ENCODE measurements at regions not wholly inside any gene's neighbourhood (a gene's known extent, or its start where the extent isn't known, plus 50 kb on each side); places are given as distances from the start of the nearest gene placed in this dataset.

DNA sequence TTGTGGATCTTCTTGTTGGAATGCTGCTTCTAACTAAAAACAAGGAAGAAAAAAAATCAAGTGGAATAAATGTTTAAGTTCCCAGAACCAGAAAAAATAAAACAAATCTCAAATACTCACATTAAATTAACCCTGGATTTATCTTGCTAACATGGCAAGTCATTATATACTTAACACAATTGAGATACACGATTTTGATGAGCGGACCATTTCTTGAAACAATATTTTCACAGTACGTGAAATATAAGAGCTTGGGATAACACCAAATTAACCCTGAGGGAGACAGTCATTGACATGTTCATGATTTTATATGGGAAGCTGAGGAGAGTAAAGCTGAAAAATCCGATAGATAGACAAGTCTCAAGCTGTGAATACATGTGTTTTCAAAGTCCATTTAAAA is 128.6 kb downstream of the PTCSC3 start (continued):
- TF ChIP-seq EZH2phosphoT487 (IDR thresholded peaks at IDR 0.05; ENCODE audit: borderline replicate concordance) (no peak), JUND (IDR thresholded peaks at IDR 0.05) (no peak), SIN3A (IDR thresholded peaks at IDR 0.05; ENCODE audit: low read depth) (no peak), ELF1 (IDR thresholded peaks at IDR 0.05; ENCODE audit: borderline replicate concordance, low read depth) (no peak)

- Histone ChIP-seq H3K9me2 (ENCODE audit: insufficient read depth) (no peaks in the 10 kb centered on the region), H3K4me3 (replicated peaks in 1 of 2; ENCODE audit: low read depth in 1 of 2, low read length in 2 of 2) (no peak overlapping the region), H3K4me1 (ENCODE audit: control insufficient read depth in 1 of 2, insufficient read depth in 2 of 2, low read length in 2 of 2) (no peaks in the 10 kb centered on the region), H3K27me3 (ENCODE audit: insufficient read depth, low read length) (no peaks in the 10 kb centered on the region), H3K9me3 (ENCODE audit: control insufficient read depth in 1 of 2, insufficient read depth in 1 of 2, low read depth in 1 of 2, low read length in 2 of 2) (no peaks in the 10 kb centered on the region), H3K27ac (ENCODE audit: low read depth, low read length) (no peak overlapping the region), H3K36me3 (ENCODE audit: control insufficient read depth in 1 of 2, insufficient read depth in 2 of 2, low read length in 2 of 2) (no peaks in the 10 kb centered on the region), H2AFZ (ENCODE audit: low read depth, low read length, poor library complexity, severe bottlenecking) (no peak overlapping the region), H3K79me2 (ENCODE audit: insufficient read depth, low read length) (no peaks in the 10 kb centered on the region), H4K20me1 (ENCODE audit: insufficient read depth) (no peaks in the 10 kb centered on the region), H3K9ac (ENCODE audit: low read length) (no peak overlapping the region), H3K4me2 (ENCODE audit: low read length) (no peak overlapping the region)
- POLR2A ChIA-PET = no interaction called here
- TF ChIP-seq POLR2AphosphoS5 (IDR thresholded peaks at IDR 0.05; ENCODE audit: low read depth, low read length) (no peak), ZBTB33 (IDR thresholded peaks at IDR 0.05; ENCODE audit: extremely low read depth, insufficient replicate concordance, low read length) (no peak), CBX3 (IDR thresholded peaks at IDR 0.05; ENCODE audit: low read depth) (no peak), SRF (IDR thresholded peaks at IDR 0.05; ENCODE audit: low read depth) (no peak), REST (IDR thresholded peaks at IDR 0.05; ENCODE audit: low read depth) (no peak), EGR1 (IDR thresholded peaks at IDR 0.05; ENCODE audit: low read depth) (no peak), SP1 (IDR thresholded peaks at IDR 0.05; ENCODE audit: low read depth) (no peak), RAD21 (IDR thresholded peaks at IDR 0.05; ENCODE audit: low read depth) (no peak), ZNF274 (IDR thresholded peaks at IDR 0.05; ENCODE audit: low read depth, low read length) (no peak), POLR2A (IDR thresholded peaks at IDR 0.05; ENCODE audit: borderline replicate concordance, extremely low read depth, insufficient read depth, insufficient read length) (no peak), JUND (IDR thresholded peaks at IDR 0.05) (no peak), TCF7L2 (IDR thresholded peaks at IDR 0.05; ENCODE audit: borderline replicate concordance, extremely low read depth, insufficient read depth, insufficient read length) (no peak), EZH2 (IDR thresholded peaks at IDR 0.05) (no peak), YY1 (IDR thresholded peaks at IDR 0.05; ENCODE audit: extremely low read depth, insufficient replicate concordance, low read depth, low read length) (no peak), SIN3A (IDR thresholded peaks at IDR 0.05; ENCODE audit: low read depth) (no peak)
- TF ChIP-seq, protein P1, sequence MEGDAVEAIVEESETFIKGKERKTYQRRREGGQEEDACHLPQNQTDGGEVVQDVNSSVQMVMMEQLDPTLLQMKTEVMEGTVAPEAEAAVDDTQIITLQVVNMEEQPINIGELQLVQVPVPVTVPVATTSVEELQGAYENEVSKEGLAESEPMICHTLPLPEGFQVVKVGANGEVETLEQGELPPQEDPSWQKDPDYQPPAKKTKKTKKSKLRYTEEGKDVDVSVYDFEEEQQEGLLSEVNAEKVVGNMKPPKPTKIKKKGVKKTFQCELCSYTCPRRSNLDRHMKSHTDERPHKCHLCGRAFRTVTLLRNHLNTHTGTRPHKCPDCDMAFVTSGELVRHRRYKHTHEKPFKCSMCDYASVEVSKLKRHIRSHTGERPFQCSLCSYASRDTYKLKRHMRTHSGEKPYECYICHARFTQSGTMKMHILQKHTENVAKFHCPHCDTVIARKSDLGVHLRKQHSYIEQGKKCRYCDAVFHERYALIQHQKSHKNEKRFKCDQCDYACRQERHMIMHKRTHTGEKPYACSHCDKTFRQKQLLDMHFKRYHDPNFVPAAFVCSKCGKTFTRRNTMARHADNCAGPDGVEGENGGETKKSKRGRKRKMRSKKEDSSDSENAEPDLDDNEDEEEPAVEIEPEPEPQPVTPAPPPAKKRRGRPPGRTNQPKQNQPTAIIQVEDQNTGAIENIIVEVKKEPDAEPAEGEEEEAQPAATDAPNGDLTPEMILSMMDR (IDR thresholded peaks at IDR 0.05 in 2 of 3, conservative IDR thresholded peaks at IDR 0.05 in 1 of 3; ENCODE audit: borderline replicate concordance in 1 of 3, insufficient read depth in 1 of 3, low read depth in 2 of 3, low read length in 2 of 3) = no peak
- CTCF ChIA-PET = interaction anchor here (1.8 kb wide), 1 partner anchor 34 kb away, joined by 5 read pairs; no protein-coding TSS in a partner anchor
- BruUV-seq (replicated peaks) = no TSS peak
- no peak for DNase-seq (ENCODE audit: low read depth, low spot score)
- intact Hi-C loops (cut with micrococcal nuclease) = no loop called here
- RAD21 ChIA-PET (ENCODE audit: low non-redundant PET in 1 of 2, low total read pairs in 2 of 2, uncharacterized antibody in 2 of 2, unreplicated experiment in 2 of 2) = no interaction called here
- no peak for ATAC-seq
Measured at GRCh38 chr14:36035675-36036074, 140.8 kb downstream of the PTCSC3 start.

All from HCT116 (cell line).